Heart right ventricle (tissue), 16 donors: ENCODE measurements at regions not wholly inside any gene's neighbourhood (a gene's known extent, or its start where the extent isn't known, plus 50 kb on each side); places are given as distances from the start of the nearest gene placed in this dataset.
"Not testable (repeated sequence)": the region's sequence is repeated elsewhere in the genome, so short reads cannot be mapped to it uniquely, and the experiment has no call there.

Experiments used
- ATAC-seq, 8 donors: fragments of 200-7000 bp; cut with Tn5 transposase; one replicate each; pipeline ENCODE4 v1.9.1; 2020; ENCODE audit warnings: mild to moderate bottlenecking in 8 of 8, moderate library complexity in 8 of 8, moderate number of reproducible peaks in 1 of 8
- DNase-seq, 2 donors: peaks; one replicate each; pipeline ENCODE4 v3.0.0-alpha.2; 2020
- H3K27ac ChIP-seq, 10 donors: fragments of 200-600 bp; sonication (generic) in 2 of 10; one replicate each; pipeline versions ENCODE4 v1.5.0 to v1.8.0; 2020 to 2022; ENCODE audit warnings: mild to moderate bottlenecking in 3 of 10
- H3K27me3 ChIP-seq, 7 donors: fragments of 200-600 bp; one replicate each; pipeline ENCODE4 v1.8.0; 2021 to 2022; ENCODE audit warnings: mild to moderate bottlenecking in 2 of 7
- H3K36me3 ChIP-seq, 9 donors: fragments of 200-600 bp; sonication (generic) in 1 of 9; one replicate each; pipeline versions ENCODE4 v1.5.0 to v1.8.0; 2020 to 2022; ENCODE audit warnings: mild to moderate bottlenecking in 2 of 9
- H3K4me1 ChIP-seq, 9 donors: fragments of 200-600 bp; sonication (generic) in 1 of 9; one replicate each; pipeline versions ENCODE4 v1.5.0 to v1.8.0; 2020 to 2022; ENCODE audit warnings: mild to moderate bottlenecking in 4 of 9
- H3K4me3 ChIP-seq, 10 donors: fragments of 200-600 bp; sonication (generic) in 2 of 10; one replicate each; pipeline versions ENCODE4 v1.5.0 to v1.8.0; 2020 to 2022; ENCODE audit warnings: mild to moderate bottlenecking in 7 of 10, moderate library complexity in 2 of 10
- H3K9me3 ChIP-seq, 11 donors: fragments of 200-600 bp in 10 of 11; sonication (generic) in 2 of 11; one replicate each; pipeline versions ENCODE4 v1.5.0 to v1.8.0; 2013 to 2022; ENCODE audit warnings: mild to moderate bottlenecking in 2 of 11, control low read depth in 1 of 11, moderate library complexity in 1 of 11
- WGBS, 2 donors: extraction: QIAGEN DNeasy Blood & Tissue Kit; methylation state at CpG; one replicate each; pipeline ENCODE4 v1.1.7; 2013; ENCODE audit warnings: inconsistent platforms in 1 of 2; 5-methylcytosine and 5-hydroxymethylcytosine counted together
- intact Hi-C, 10 donors: fragments of 100-400 bp; cut with DNase I; formaldehyde crosslinking; loops; one replicate each; pipeline versions ENCODE4 v1.11.1 to v1.14.2; 2022
- TF ChIP-seq, protein P1 (sequence below), 9 donors: fragments of 200-600 bp; sonication (generic) in 2 of 9; IDR thresholded peaks; one replicate each; pipeline versions ENCODE4 v1.5.0 to v1.8.0; 2021 to 2022; ENCODE audit warnings: antibody characterized with exemption in 9 of 9, mild to moderate bottlenecking in 5 of 9, moderate library complexity in 1 of 9
- donor health status: Arrhythmogenic right ventricular cardiomyopathy.
- donor health status: ischemic (EF 13 %, LVEDD 7.1; RV severe dilation, severe dysfunction).
- donor health status: healthy with polysubstance abuse.
- donor health status: DM: no; HTN: yes; CAD: no.
- donor health status: DM: no; HTN: no; CAD: no.
- donor health status: ischemic (EF 25% LVEDD 6.9; RV normal size, moderate dysfunction).
- donor health status: ischemic (EF 25% LVEDD 5.7; RV mildly dilated, moderate dysfunction).
- donor health status: healthy.
- donor health status: DM: yes; HTN: yes; CAD: no.
- donor health status: Ischemic cardiomyopathy.
- donor health status: ischemic (EF 35%, LVEDD 5.7; RV mildly dilated, moderate dysfunction).
- donor health status: nonischemic (EF 11% LVEDD 7.7; RV severe dilation, severe dysfunction).
- donor health status: DM: yes; HTN: yes; CAD: no.
- donor health status: PGD.
- donor health status: ischemic (EF 29% LVEDD 5.4; RV normal size, mild dysfunction).
- donor health status: nonischemic (EF 23%, LVEDD 6.1; RV moderate dilation, normal function).

DNA sequence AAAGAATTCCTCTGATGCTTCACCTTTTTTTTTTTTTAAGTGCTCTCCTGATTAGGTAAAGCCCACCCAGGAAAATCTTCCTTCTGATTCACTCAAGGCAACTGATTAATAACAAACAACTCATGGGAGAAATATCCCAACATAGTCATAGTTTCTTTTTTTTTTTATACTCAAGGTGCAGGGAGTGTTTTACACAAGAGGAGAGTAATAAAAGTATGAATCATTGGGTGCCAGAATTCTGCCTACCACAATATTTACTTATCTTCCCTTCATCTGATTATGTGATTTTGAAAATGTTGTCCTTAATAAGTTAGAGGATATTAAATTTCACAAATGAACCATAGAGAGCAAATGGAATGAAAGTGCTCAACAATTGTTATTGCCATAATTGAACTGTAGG lies 329.9 kb downstream of the TECRL start:
- no peak for DNase-seq
- intact Hi-C loops = no loop called here
- H3K9me3 ChIP-seq = peaks cover 0 to 12% (median 0%) of the 10 kb centered on the region in 11 donors
- H3K36me3 ChIP-seq = no peaks in the 10 kb centered on the region
- H3K4me1 ChIP-seq = no peaks in the 10 kb centered on the region
- no peaks in the 10 kb centered on the region for H3K27me3 ChIP-seq
- TF ChIP-seq, protein P1, sequence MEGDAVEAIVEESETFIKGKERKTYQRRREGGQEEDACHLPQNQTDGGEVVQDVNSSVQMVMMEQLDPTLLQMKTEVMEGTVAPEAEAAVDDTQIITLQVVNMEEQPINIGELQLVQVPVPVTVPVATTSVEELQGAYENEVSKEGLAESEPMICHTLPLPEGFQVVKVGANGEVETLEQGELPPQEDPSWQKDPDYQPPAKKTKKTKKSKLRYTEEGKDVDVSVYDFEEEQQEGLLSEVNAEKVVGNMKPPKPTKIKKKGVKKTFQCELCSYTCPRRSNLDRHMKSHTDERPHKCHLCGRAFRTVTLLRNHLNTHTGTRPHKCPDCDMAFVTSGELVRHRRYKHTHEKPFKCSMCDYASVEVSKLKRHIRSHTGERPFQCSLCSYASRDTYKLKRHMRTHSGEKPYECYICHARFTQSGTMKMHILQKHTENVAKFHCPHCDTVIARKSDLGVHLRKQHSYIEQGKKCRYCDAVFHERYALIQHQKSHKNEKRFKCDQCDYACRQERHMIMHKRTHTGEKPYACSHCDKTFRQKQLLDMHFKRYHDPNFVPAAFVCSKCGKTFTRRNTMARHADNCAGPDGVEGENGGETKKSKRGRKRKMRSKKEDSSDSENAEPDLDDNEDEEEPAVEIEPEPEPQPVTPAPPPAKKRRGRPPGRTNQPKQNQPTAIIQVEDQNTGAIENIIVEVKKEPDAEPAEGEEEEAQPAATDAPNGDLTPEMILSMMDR (IDR thresholded peaks at IDR 0.05) = no peak
- no peak for ATAC-seq
- H3K27ac ChIP-seq = no peak overlapping the region
- no peak overlapping the region for H3K4me3 ChIP-seq

DNA sequence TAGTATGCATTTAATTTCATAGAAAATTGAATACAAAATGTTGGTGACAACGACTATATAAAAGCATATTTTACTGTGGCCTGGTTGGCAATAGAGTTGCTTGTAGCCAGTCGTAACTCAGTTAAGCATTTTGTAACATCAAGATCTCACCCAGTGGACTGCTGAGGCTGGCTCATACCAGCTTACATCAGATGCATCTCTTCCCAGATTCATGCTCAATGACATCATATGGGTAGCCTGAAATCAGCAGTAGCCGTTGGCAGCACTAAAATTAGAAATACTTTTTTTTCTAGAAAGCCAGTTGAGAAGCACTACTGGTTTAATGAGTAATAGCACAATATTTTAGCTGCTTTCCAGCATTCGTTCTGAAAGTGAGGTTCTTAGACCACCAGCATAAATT lies 341.2 kb downstream of the TECRL start:
- no peaks in the 10 kb centered on the region for H3K36me3 ChIP-seq
- no peaks in the 10 kb centered on the region for H3K27me3 ChIP-seq
- ATAC-seq = no peak
- 46 to 50% methylated on average over 4 of the region's 4 CpGs for WGBS, 2 donors
- no peaks in the 10 kb centered on the region for H3K4me1 ChIP-seq
- intact Hi-C loops = no loop called here
- H3K9me3 ChIP-seq = peaks cover 0 to 3% (median 0%) of the 10 kb centered on the region in 11 donors
- no peak overlapping the region for H3K27ac ChIP-seq
- TF ChIP-seq, protein P1 (IDR thresholded peaks at IDR 0.05) = no peak
- H3K4me3 ChIP-seq = no peak overlapping the region
- DNase-seq = no peak

DNA sequence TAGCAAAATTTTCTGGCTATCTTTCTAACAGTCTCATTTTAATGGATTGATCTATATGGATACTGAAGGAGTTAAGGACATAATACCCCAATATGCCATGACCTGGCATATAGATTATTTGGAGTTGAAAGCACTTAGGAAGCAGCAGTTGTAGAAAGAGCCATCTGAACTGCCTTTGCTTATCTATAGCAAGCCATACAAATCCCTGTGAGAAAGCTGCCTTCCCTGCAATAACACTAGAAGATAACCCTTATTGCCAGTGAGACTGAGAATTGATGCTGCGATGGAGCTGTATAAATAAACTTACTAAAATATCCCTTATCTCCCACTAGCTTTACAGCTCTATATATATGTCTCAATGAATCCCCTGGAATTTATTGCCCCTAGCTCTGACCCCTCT lies 346.3 kb downstream of the TECRL start:
- Histone ChIP-seq H3K4me1 (no peaks in the 10 kb centered on the region), H3K4me3 (no peak overlapping the region), H3K27me3 (no peaks in the 10 kb centered on the region), H3K36me3 (no peaks in the 10 kb centered on the region), H3K27ac (no peak overlapping the region), H3K9me3 (peaks cover 0 to 12% (median 0%) of the 10 kb centered on the region in 11 donors)
- TF ChIP-seq, protein P1 (IDR thresholded peaks at IDR 0.05) = no peak
- DNase-seq (no peak), ATAC-seq (no peak)
- WGBS, 2 donors = 25 to 27% methylated on average over 1 of the region's 1 CpG
- intact Hi-C loops = no loop called here

DNA sequence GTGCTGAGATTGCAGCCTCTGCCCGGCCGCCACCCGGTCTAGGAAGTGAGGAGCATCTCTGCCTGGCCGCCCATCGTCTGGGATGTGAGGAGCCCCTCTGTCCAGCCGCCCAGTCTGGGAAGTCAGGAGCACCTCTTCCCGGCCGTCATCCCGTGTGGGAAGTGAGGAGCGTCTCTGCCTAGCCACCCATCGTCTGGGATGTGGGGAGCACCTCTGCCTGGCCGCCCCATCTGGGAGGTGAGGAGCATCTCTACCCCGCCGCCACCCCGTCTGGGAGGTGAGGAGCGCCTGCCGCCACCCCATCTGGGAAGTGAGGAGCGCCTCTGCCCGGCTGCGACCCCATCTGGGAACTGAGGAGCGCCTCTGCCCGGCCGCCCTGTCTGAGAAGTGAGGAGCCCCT lies 372.2 kb downstream of the TECRL start:
- H3K9me3 ChIP-seq = peaks cover 0 to 27% (median 0%) of the 10 kb centered on the region in 11 donors
- H3K27me3 ChIP-seq, intact Hi-C loops, DNase-seq, ATAC-seq, H3K4me1 ChIP-seq, H3K27ac ChIP-seq, H3K4me3 ChIP-seq, H3K36me3 ChIP-seq: not testable (repeated sequence)
- 94 to 96% methylated on average over 23 of the region's 23 CpGs for WGBS, 2 donors

DNA sequence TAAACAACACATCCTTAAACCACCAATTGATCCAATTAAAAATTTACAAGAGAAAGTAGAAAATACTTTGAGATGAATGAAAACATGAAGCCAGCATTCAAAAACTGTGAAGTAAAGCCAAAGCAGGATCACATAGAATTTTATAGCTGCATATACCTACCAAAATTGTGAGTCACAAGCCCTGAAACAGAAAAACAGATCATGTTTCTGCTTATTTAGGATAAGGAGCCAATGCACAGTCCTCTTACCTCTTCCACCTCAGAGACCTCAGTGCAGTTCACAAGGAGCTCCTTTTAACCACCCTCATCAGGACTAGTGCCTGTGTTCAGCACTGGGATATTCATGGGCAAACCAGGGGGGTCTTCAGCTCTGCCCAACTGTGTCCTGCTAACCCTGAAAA lies 386.7 kb downstream of the TECRL start:
- H3K4me3 ChIP-seq = no peak overlapping the region
- no peaks in the 10 kb centered on the region for H3K36me3 ChIP-seq
- no peaks in the 10 kb centered on the region for H3K4me1 ChIP-seq
- no peak overlapping the region for H3K27ac ChIP-seq
- DNase-seq (no peak), ATAC-seq (no peak)
- TF ChIP-seq, protein P1 (IDR thresholded peaks at IDR 0.05) = no peak
- H3K27me3 ChIP-seq = no peaks in the 10 kb centered on the region
- H3K9me3 ChIP-seq = peaks cover 0 to 62% (median 22%) of the 10 kb centered on the region in 11 donors
- intact Hi-C loops = no loop called here
